Stimulated activated naive B cell treated with anti-CD40 and anti-IgM and Interleukin-4, amounts not matched to agents 10 μg/mL and 1 μg/mL and 100 μg/mL, for 72 hours (primary cell): ENCODE measurements at regions not wholly inside any gene's neighbourhood (a gene's known extent, or its start where the extent isn't known, plus 50 kb on each side); places are given as distances from the start of the nearest gene placed in this dataset.

Experiments
- ATAC-seq, 2 donors: fragments of 150-1000 bp; cut with Tn5 transposase; replicated peaks; 2 replicates each; pipeline ENCODE4 v1.10.0; 2021; ENCODE audit warnings: moderate library complexity in 1 of 2
- DNase-seq: peaks from one replicate; pipeline ENCODE4 v3.0.0; 2021
- H3K27ac Mint-ChIP-seq: one replicate; pipeline ENCODE4 v1.8.0; 2022; ENCODE audit warnings: mild to moderate bottlenecking, mixed read lengths
- H3K27me3 Mint-ChIP-seq, 2 donors: one replicate each; pipeline ENCODE4 v1.8.0; 2022; ENCODE audit warnings: mixed read lengths in 2 of 2
- H3K36me3 Mint-ChIP-seq, 2 donors: one replicate each; pipeline ENCODE4 v1.8.0; 2022; ENCODE audit warnings: mixed read lengths in 2 of 2, mild to moderate bottlenecking in 1 of 2
- H3K4me1 Mint-ChIP-seq, 2 donors: one replicate each; pipeline ENCODE4 v1.8.0; 2022; ENCODE audit warnings: mixed read lengths in 2 of 2, mild to moderate bottlenecking in 1 of 2
- H3K4me3 Mint-ChIP-seq, 2 donors: one replicate each; pipeline ENCODE4 v1.8.0; 2022; ENCODE audit warnings: mild to moderate bottlenecking in 2 of 2, mixed read lengths in 2 of 2, moderate library complexity in 1 of 2
- H3K9me3 Mint-ChIP-seq, 2 donors: one replicate each; pipeline ENCODE4 v1.8.0; 2022; ENCODE audit warnings: mixed read lengths in 2 of 2, mild to moderate bottlenecking in 1 of 2

DNA sequence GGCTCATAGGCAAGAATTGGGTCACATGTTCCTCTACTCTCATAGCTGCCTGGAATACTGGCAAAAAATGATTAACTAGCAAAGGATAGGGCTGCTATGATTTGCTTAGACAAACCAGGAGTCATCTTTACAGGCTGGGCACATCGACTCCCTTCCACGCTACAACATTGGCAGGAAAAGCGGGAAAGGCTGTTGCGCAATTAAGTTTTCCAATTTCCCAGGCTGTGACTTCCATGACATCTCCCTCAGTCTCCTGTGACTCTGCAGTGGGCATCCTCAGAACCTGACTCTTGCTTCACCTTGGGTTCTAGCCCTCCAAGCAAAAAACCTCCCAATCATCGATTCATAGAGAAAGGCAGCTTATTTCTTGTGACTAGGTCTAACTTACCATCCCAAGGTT, 184.5 kb upstream of the E2F7 start:
- H3K9me3 Mint-ChIP-seq = no peaks in the 10 kb centered on the region

DNA sequence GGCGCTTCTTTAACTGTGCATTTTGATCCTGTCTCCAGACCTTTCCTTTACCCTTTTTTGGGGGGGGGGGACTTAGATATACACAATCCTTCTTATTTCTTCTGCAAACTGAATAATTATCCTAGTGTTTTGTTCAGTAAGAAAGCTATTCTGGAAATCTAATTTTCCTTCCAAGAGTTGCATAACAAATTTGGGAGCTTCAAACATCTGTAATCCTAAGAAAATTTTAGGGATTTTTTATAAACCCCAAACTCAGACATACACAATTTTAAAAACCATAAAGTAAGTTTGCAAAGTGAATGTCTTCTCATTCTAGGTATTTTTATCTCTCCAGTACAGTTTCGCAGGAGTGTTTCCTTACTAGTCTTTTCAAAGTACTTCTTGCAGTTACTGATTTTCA, 182.7 kb upstream of the E2F7 start:
- Mint-ChIP-seq H3K4me1 (no peaks in the 10 kb centered on the region), H3K9me3 (peaks cover 0 to 2% of the 10 kb centered on the region in 2 donors), H3K27me3 (no peaks in the 10 kb centered on the region), H3K27ac (no peak overlapping the region), H3K36me3 (no peaks in the 10 kb centered on the region), H3K4me3 (no peak overlapping the region)
- DNase-seq = no peak
- no peak for ATAC-seq

More for the DNA sequence above, 184.5 kb upstream of the E2F7 start:
- H3K27me3 Mint-ChIP-seq = no peaks in the 10 kb centered on the region
- ATAC-seq (no peak), DNase-seq (no peak)
- no peak overlapping the region for H3K4me3 Mint-ChIP-seq
- no peaks in the 10 kb centered on the region for H3K36me3 Mint-ChIP-seq
- H3K4me1 Mint-ChIP-seq = no peaks in the 10 kb centered on the region
- H3K27ac Mint-ChIP-seq = no peak overlapping the region

DNA sequence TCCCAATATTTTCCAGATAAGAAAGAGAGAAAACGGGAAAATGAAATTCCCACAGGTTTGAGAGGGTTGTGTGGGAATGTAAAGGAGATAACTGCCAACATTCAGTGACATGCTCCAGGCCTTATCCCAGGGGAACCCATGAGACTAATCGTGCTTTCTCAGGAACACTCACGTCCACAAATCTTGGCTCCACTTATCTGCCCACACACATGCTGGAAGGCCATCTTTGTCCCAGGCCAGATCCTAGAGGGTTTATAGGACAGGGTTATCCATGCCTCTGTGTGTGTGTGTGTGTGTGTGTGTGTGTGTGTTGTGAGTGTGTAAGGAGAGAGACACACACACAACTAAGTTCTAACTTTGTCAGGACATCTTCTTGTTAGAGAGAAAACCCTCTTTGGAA, 182.2 kb upstream of the E2F7 start:
- no peaks in the 10 kb centered on the region for H3K4me1 Mint-ChIP-seq
- no peak overlapping the region for H3K4me3 Mint-ChIP-seq
- no peaks in the 10 kb centered on the region for H3K36me3 Mint-ChIP-seq
- peaks cover 0 to 2% of the 10 kb centered on the region in 2 donors for H3K9me3 Mint-ChIP-seq
- ATAC-seq (no peak), DNase-seq (no peak)
- H3K27me3 Mint-ChIP-seq = no peaks in the 10 kb centered on the region
- no peak overlapping the region for H3K27ac Mint-ChIP-seq

DNA sequence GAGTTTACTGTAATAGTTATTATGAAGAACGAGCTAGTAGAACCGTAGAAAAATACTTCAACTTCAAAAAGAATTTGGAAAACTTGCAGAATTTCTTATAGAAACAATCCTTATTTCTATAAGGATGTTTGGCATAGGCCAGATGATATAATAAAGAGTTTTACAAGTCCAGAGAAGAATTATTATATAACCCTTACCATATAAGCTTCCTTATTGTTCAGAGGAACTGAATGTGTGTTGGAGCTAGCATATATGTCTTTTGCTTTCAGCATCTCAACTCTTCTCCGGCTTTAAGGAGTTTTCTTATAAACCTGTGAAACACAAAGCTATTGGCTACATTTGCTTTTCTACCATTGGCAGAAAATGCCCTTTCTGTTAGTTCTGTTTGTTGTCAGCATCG, 178.0 kb upstream of the E2F7 start:
- H3K4me3 Mint-ChIP-seq = no peak overlapping the region
- no peak for ATAC-seq
- no peaks in the 10 kb centered on the region for H3K4me1 Mint-ChIP-seq
- DNase-seq = no peak
- peaks cover 0 to 2% of the 10 kb centered on the region in 2 donors for H3K9me3 Mint-ChIP-seq
- H3K27ac Mint-ChIP-seq = no peak overlapping the region
- H3K36me3 Mint-ChIP-seq = no peaks in the 10 kb centered on the region
- no peaks in the 10 kb centered on the region for H3K27me3 Mint-ChIP-seq

DNA sequence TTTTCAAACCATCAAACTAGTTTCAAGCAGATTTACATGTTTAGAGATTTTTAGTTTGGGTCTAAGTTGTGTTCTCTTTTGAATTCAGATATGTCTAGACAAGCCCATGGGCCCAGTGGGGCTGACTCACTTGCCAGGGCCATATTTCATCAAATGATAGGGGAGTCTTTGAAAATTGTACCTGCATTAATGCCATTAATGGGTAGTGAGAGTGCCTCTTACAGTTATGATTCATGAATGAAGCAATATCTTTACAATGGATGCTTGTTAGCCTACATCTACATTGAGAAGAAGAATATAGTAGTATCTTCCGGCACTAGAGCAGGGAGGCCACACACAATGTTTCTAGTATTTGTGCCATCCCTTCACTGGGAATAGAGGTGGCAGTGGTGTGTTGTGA, 174.2 kb upstream of the E2F7 start:
- Mint-ChIP-seq H3K9me3 (no peaks in the 10 kb centered on the region), H3K36me3 (no peaks in the 10 kb centered on the region), H3K4me3 (no peak overlapping the region), H3K27ac (no peak overlapping the region), H3K27me3 (peaks cover 4 to 5% of the 10 kb centered on the region in 2 donors), H3K4me1 (no peaks in the 10 kb centered on the region)
- ATAC-seq (no peak), DNase-seq (no peak)

DNA sequence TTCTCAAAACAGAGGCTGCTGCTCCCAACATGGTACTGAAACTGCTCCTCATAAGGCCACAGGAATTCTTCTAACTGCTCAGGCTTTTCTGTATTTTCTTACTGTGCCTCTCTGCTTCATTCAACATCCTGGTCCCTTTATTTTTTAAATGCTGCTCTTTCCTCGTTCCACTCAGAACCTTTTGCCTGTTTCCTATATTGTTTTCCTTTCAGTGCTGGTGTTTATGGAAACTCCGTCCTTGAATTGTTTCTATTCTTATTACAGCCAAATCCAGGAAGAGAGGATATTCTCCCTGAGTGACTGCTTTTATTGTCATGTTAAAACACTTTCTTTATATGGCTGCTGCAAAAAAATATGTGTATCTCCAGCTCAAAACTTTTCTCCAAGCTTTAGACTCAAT, 173.0 kb upstream of the E2F7 start:
- Mint-ChIP-seq H3K27ac (no peak overlapping the region), H3K4me3 (no peak overlapping the region), H3K4me1 (no peaks in the 10 kb centered on the region), H3K9me3 (no peaks in the 10 kb centered on the region), H3K27me3 (peaks cover 5 to 10% of the 10 kb centered on the region in 2 donors), H3K36me3 (no peaks in the 10 kb centered on the region)
- DNase-seq (no peak), ATAC-seq (no peak)

DNA sequence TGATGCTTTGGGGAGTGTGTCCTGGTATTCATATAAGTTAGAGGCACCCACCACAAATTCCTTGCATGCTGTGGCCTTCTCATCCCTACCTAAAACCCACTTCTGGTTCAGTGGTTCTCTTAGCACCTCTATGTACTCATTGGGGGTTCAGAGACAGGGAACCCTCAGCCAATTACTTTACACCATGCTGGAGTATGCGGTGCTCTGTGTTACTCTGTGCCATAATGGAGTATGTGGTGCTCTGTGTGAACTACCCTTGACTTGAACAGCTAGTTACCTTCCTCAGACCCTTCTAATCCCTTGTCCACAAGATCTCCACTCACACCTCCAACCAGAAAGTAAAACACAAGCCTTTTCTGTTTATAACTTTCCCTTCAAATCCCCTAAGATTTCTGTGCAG, 172.5 kb upstream of the E2F7 start:
- DNase-seq = no peak
- Mint-ChIP-seq H3K4me1 (no peaks in the 10 kb centered on the region), H3K9me3 (peaks cover 0 to 4% of the 10 kb centered on the region in 2 donors), H3K36me3 (no peaks in the 10 kb centered on the region), H3K27me3 (peaks cover 5 to 14% of the 10 kb centered on the region in 2 donors), H3K27ac (no peak overlapping the region), H3K4me3 (no peak overlapping the region)
- ATAC-seq = no peak

DNA sequence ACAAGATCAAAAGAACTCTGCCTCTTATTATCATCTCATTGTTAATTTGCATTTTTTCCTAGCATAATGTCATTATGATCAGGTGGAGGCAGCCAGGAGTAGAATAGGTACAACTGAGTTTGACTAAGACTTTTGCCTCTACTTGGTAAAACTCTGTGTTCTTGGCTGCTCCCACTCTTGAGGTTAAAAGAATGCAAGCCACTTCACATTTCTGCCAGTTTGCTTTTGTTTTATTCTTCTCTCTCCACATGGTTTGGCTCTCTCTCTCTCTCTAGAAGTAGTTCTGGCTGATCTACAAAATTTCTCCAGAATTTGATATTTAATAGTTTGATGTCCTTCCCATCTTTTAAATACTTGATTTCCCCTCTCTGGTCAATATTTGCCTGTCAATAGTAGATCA, 170.7 kb upstream of the E2F7 start:
- no peaks in the 10 kb centered on the region for H3K4me1 Mint-ChIP-seq
- peaks cover 5 to 18% of the 10 kb centered on the region in 2 donors for H3K27me3 Mint-ChIP-seq
- DNase-seq = no peak
- no peak overlapping the region for H3K4me3 Mint-ChIP-seq
- peaks cover 0 to 7% of the 10 kb centered on the region in 2 donors for H3K9me3 Mint-ChIP-seq
- no peak for ATAC-seq
- H3K27ac Mint-ChIP-seq = no peak overlapping the region
- no peaks in the 10 kb centered on the region for H3K36me3 Mint-ChIP-seq

DNA sequence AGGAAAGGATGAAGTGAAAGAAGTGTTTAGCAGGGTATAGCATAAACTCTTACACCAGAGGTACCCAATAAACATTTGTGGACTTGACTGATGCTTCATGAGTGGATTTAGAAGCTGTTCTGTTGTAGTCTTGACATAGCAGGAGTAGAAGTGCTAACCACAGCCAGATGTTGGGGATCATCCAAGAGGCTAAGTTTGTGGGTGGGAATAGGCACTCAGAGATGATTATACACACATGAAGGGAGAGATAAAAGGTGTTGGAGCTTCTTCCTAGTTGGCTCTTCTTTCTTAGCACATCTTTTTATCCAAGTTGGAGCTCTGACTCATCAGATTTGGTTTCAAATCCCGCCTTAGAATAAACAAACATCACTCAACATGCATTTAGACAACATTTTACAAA, 166.7 kb upstream of the E2F7 start:
- peaks cover 0 to 7% of the 10 kb centered on the region in 2 donors for H3K9me3 Mint-ChIP-seq
- ATAC-seq = no peak

DNA sequence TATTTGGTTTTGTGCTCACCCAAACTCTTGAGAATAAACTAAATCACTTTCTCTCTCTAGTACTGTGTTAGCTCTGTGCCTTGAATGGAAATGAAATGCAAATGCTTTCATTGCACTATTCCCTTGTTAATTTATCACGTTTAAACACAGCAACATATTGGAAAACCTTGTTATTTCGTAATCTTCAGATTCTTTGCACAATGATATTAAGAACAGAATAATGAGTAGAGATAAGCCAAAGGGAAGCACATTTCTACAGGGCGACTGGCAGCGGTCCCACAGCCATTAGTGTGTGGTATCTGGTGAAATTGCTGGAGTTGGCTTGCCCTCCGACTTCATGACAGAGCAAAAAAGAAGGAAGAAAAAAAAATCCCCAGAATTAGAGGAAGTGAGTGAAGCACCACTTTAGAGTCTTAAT, 166.1 kb upstream of the E2F7 start:
- H3K9me3 Mint-ChIP-seq = peaks cover 0 to 7% of the 10 kb centered on the region in 2 donors
- peaks cover 5 to 18% of the 10 kb centered on the region in 2 donors for H3K27me3 Mint-ChIP-seq
- H3K4me1 Mint-ChIP-seq = no peaks in the 10 kb centered on the region
- no peaks in the 10 kb centered on the region for H3K36me3 Mint-ChIP-seq
- ATAC-seq (no peak), DNase-seq (no peak)
- H3K4me3 Mint-ChIP-seq = no peak overlapping the region
- no peak overlapping the region for H3K27ac Mint-ChIP-seq

More for the DNA sequence above, 166.7 kb upstream of the E2F7 start:
- no peaks in the 10 kb centered on the region for H3K36me3 Mint-ChIP-seq
- peaks cover 5 to 18% of the 10 kb centered on the region in 2 donors for H3K27me3 Mint-ChIP-seq
- no peak overlapping the region for H3K27ac Mint-ChIP-seq
- H3K4me1 Mint-ChIP-seq = no peaks in the 10 kb centered on the region
- no peak overlapping the region for H3K4me3 Mint-ChIP-seq
- no peak for DNase-seq

DNA sequence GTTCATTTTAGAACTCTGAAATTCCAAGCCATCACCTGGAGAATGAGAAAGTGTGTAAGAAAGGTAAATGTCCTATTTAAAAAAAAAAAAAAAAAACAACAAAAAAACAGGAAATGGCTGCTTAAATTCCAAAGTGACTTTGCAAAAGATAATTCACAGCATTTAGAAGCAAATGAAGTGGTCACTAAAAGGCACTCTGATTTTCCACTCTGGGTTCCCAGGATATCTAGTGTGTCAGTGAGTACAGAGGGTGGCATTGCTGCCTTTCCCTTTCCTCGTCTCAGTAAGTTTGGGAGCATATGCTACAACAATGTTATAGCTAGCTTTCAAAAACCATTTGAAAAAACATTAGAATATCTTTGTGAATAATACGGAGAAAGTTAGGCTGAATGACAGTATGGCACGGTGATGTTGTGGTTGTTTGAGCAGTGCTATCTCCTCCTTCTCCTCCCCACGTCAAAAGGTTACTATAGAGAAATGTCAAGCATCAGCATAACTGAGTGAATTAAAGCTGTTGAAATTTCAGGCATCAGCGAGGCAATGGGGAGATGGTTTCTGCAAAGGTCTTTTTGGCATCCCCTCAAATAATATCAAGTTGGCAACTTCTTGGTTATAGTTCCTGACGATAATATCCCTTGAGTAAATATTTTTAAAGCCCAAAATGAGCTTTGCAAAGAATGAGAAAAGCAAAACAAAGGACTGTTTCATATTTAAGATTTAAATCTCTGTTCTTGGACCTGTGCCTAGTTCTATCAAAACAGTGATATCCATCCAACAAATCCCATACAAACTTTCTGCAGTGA, 164.5 kb upstream of the E2F7 start:
- Mint-ChIP-seq H3K36me3 (no peaks in the 10 kb centered on the region), H3K9me3 (peaks cover 0 to 7% of the 10 kb centered on the region in 2 donors), H3K4me1 (no peaks in the 10 kb centered on the region), H3K27ac (no peak overlapping the region), H3K4me3 (no peak overlapping the region), H3K27me3 (peaks cover 0 to 14% of the 10 kb centered on the region in 2 donors)
- ATAC-seq = no peak
- no peak for DNase-seq

DNA sequence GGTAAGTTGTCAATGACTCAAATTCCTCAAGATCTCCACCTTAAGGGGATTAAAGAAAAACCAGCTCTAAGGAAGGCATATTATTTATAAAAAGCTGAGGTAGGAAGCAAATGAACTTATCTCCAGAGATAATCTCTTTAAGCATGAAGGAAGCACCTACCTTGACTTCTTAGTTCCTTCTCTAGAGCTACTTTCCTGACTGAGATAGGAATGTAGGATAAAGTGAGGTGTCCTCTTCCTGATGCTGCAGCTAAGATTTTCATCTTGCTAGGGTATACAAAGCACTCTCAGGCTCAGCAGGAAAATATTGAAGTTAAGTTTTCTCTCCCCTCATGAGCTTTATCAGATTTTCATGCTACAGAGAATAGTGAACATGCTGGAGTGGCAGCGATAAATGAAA, 163.0 kb upstream of the E2F7 start:
- DNase-seq (no peak), ATAC-seq (no peak)
- Mint-ChIP-seq H3K27ac (no peak overlapping the region), H3K4me1 (no peaks in the 10 kb centered on the region), H3K4me3 (no peak overlapping the region), H3K27me3 (peaks cover 0 to 9% of the 10 kb centered on the region in 2 donors), H3K9me3 (peaks cover 0 to 7% of the 10 kb centered on the region in 2 donors), H3K36me3 (no peaks in the 10 kb centered on the region)

DNA sequence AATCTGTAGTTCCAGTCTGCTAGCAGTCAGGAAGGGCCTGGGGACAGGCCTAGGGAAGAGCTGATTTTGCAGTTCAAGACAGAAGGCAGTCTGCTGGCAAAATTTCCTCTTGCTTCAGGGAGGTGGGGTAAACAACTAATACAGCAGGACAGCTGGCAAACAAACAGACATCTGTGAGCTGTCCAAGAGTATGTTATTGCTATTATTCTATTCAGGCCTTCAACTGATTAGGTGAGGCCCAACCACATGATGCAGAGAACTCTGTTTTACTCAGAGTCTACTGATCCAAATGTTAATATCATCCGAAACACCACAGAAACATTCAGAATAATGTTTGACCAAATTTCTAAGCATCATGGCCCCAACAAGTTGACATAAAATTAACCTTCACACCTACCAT, 161.0 kb upstream of the E2F7 start:
- DNase-seq (no peak), ATAC-seq (no peak)
- no peak overlapping the region for H3K4me3 Mint-ChIP-seq
- H3K27ac Mint-ChIP-seq = no peak overlapping the region
- H3K27me3 Mint-ChIP-seq = peaks cover 0 to 6% of the 10 kb centered on the region in 2 donors
- H3K9me3 Mint-ChIP-seq = no peaks in the 10 kb centered on the region
- no peaks in the 10 kb centered on the region for H3K4me1 Mint-ChIP-seq
- H3K36me3 Mint-ChIP-seq = no peaks in the 10 kb centered on the region

DNA sequence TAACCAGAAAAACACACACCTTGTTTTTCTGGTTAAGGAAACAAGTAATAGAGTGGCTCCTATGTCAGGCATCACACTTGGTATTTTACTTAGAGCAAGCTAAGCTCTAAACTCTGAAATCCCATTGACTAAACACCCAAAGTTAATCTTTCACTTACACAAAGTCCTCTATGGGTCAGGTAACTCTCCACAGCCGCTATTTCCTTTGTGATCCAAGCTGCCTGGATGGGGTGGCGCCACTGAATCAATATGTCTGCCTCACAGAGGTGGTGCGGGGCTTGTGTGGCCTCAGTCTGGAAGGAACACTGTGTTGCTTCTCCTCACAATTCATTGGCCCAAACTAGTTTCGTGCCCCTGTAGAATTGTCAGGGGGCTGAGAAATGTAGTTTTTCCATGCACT, 160.0 kb upstream of the E2F7 start:
- ATAC-seq (no peak), DNase-seq (no peak)
- Mint-ChIP-seq H3K4me3 (no peak overlapping the region), H3K27me3 (peaks cover 0 to 5% of the 10 kb centered on the region in 2 donors), H3K27ac (no peak overlapping the region), H3K36me3 (no peaks in the 10 kb centered on the region), H3K4me1 (no peaks in the 10 kb centered on the region), H3K9me3 (no peaks in the 10 kb centered on the region)

DNA sequence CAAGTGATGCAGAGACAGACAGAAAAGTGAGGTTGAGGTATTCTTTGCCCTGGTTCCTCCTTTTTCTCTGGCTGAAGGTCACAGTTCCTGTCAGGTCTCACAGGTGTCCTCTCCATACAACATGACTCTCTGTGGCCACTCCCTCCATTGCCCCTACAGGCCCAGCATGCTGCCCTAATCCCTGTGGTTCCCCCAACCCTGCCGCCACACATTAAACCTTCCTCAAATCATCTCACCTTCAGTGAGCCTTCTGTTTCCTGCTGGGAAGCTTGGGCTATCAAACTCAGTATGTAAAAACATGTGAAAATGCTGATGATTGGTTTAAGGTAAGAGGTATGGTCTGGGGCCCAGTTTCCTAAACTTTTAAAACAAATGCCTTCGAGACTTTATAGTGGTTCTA, 159.0 kb upstream of the E2F7 start:
- Mint-ChIP-seq H3K27me3 (peaks cover 0 to 5% of the 10 kb centered on the region in 2 donors), H3K4me3 (no peak overlapping the region), H3K4me1 (no peaks in the 10 kb centered on the region), H3K9me3 (no peaks in the 10 kb centered on the region), H3K36me3 (no peaks in the 10 kb centered on the region), H3K27ac (no peak overlapping the region)
- DNase-seq (no peak), ATAC-seq (no peak)
